ENCODE measurements at regions not wholly inside any gene's neighbourhood (a gene's known extent, or its start where the extent isn't known, plus 50 kb on each side); places are given as distances from the start of the nearest gene placed in this dataset.

GRCh38 chr3:193908181-193908744, 227.7 kb upstream of the HES1 start:
- no peak for ATAC-seq (replicated peaks in 1 of 4)
- Mint-ChIP-seq H3K36me3 (no peaks in the 10 kb centered on the region), H3K4me1 (peaks cover 24 to 31% (median 26%) of the 10 kb centered on the region in 3 donors), H3K9me3 (peaks cover 0 to 8% (median 0%) of the 10 kb centered on the region in 3 donors), H3K27me3 (peaks cover 0 to 3% of the 10 kb centered on the region in 2 donors), H3K4me3 (no peak overlapping the region), H3K27ac (no peak overlapping the region)
- no peak overlapping the region for H3K4me3 ChIP-seq (ENCODE audit: control insufficient read depth in 1 of 2, extremely low read depth in 1 of 2, low read length in 1 of 2)
- H3K27me3 ChIP-seq (replicated peaks in 1 of 2; ENCODE audit: control insufficient read depth in 2 of 2, extremely low read depth in 1 of 2, insufficient read depth in 2 of 2, low read length in 1 of 2): peaks cover 0 to 5% of the 10 kb centered on the region in 2 experiments
- H3K36me3 ChIP-seq (ENCODE audit: control insufficient read depth in 2 of 2, extremely low read depth in 1 of 2, insufficient read depth in 1 of 2, low read length in 1 of 2): no peaks in the 10 kb centered on the region
- no CpG with 5 or more reads among the region's 1 CpG for WGBS (ENCODE audit: insufficient coverage)
- peaks cover 22 to 23% of the 10 kb centered on the region in 2 experiments for H3K4me1 ChIP-seq (ENCODE audit: control insufficient read depth in 1 of 2, extremely low read depth in 1 of 2, insufficient read depth in 2 of 2, low read length in 2 of 2)
- CTCF ChIA-PET: no interaction called here
- POLR2A ChIA-PET: no interaction called here
- no peaks in the 10 kb centered on the region for H3K9me3 ChIP-seq
- H3K27ac ChIP-seq (ENCODE audit: low read length): no peak overlapping the region
- DNase-seq: no peak

- H3K4me3 Mint-ChIP-seq: no peak overlapping the region
- CTCF ChIA-PET: no interaction called here
- WGBS (ENCODE audit: insufficient coverage): 60% methylated on average over 1 of the region's 2 CpGs
- H3K4me3 ChIP-seq (ENCODE audit: control insufficient read depth in 1 of 2, extremely low read depth in 1 of 2, low read length in 1 of 2): no peak overlapping the region
- peaks cover 0 to 8% (median 0%) of the 10 kb centered on the region in 3 donors for H3K9me3 Mint-ChIP-seq
- ATAC-seq (replicated peaks in 1 of 4): no peak
- peaks cover 22 to 23% of the 10 kb centered on the region in 2 experiments for H3K4me1 ChIP-seq (ENCODE audit: control insufficient read depth in 1 of 2, extremely low read depth in 1 of 2, insufficient read depth in 2 of 2, low read length in 2 of 2)
- no peak for DNase-seq
- H3K27me3 ChIP-seq (replicated peaks in 1 of 2; ENCODE audit: control insufficient read depth in 2 of 2, extremely low read depth in 1 of 2, insufficient read depth in 2 of 2, low read length in 1 of 2): peaks cover 0 to 5% of the 10 kb centered on the region in 2 experiments
- H3K4me1 Mint-ChIP-seq: peaks cover 24 to 31% (median 26%) of the 10 kb centered on the region in 3 donors
- no peaks in the 10 kb centered on the region for H3K36me3 Mint-ChIP-seq
- H3K27me3 Mint-ChIP-seq: peaks cover 0 to 1% of the 10 kb centered on the region in 2 donors
- H3K9me3 ChIP-seq: no peaks in the 10 kb centered on the region
- no peak overlapping the region for H3K27ac Mint-ChIP-seq
- H3K36me3 ChIP-seq (ENCODE audit: control insufficient read depth in 2 of 2, extremely low read depth in 1 of 2, insufficient read depth in 1 of 2, low read length in 1 of 2): no peaks in the 10 kb centered on the region
- POLR2A ChIA-PET: no interaction called here
- no peak overlapping the region for H3K27ac ChIP-seq (ENCODE audit: low read length)
Observed at GRCh38 chr3:193909387-193909786, 226.6 kb upstream of the HES1 start.

- ChIA-PET CTCF (no interaction called here), POLR2A (no interaction called here)
- Histone ChIP-seq H3K27ac (ENCODE audit: low read length) (no peak overlapping the region), H3K36me3 (ENCODE audit: control insufficient read depth in 2 of 2, extremely low read depth in 1 of 2, insufficient read depth in 1 of 2, low read length in 1 of 2) (no peaks in the 10 kb centered on the region), H3K27me3 (replicated peaks in 1 of 2; ENCODE audit: control insufficient read depth in 2 of 2, extremely low read depth in 1 of 2, insufficient read depth in 2 of 2, low read length in 1 of 2) (peaks cover 0 to 5% of the 10 kb centered on the region in 2 experiments), H3K4me3 (ENCODE audit: control insufficient read depth in 1 of 2, extremely low read depth in 1 of 2, low read length in 1 of 2) (no peak overlapping the region), H3K4me1 (ENCODE audit: control insufficient read depth in 1 of 2, extremely low read depth in 1 of 2, insufficient read depth in 2 of 2, low read length in 2 of 2) (peaks cover 22 to 23% of the 10 kb centered on the region in 2 experiments), H3K9me3 (no peaks in the 10 kb centered on the region)
- H3K4me3 Mint-ChIP-seq: no peak overlapping the region
- ATAC-seq (replicated peaks in 1 of 4) (no peak), DNase-seq (no peak)
- H3K27me3 Mint-ChIP-seq: peaks cover 0 to 1% of the 10 kb centered on the region in 2 donors
- no CpG with 5 or more reads among the region's 1 CpG for WGBS (ENCODE audit: insufficient coverage)
- H3K4me1 Mint-ChIP-seq: peaks cover 24 to 31% (median 26%) of the 10 kb centered on the region in 3 donors
- H3K27ac Mint-ChIP-seq: peak overlapping the region; percentile 25 to 93
- H3K36me3 Mint-ChIP-seq: no peaks in the 10 kb centered on the region
- H3K9me3 Mint-ChIP-seq: peaks cover 0 to 8% (median 0%) of the 10 kb centered on the region in 3 donors
Observed at GRCh38 chr3:193910310-193910709, 225.6 kb upstream of the HES1 start.

- H3K36me3 ChIP-seq (ENCODE audit: control insufficient read depth in 2 of 2, extremely low read depth in 1 of 2, insufficient read depth in 1 of 2, low read length in 1 of 2): no peaks in the 10 kb centered on the region
- peak overlapping the region; percentile 83 to 93 for H3K27ac Mint-ChIP-seq
- peaks cover 0 to 5% of the 10 kb centered on the region in 2 experiments for H3K27me3 ChIP-seq (replicated peaks in 1 of 2; ENCODE audit: control insufficient read depth in 2 of 2, extremely low read depth in 1 of 2, insufficient read depth in 2 of 2, low read length in 1 of 2)
- WGBS (ENCODE audit: insufficient coverage): 75% methylated on average over 5 of the region's 9 CpGs
- H3K9me3 Mint-ChIP-seq: peaks cover 0 to 8% (median 0%) of the 10 kb centered on the region in 3 donors
- H3K4me3 Mint-ChIP-seq: peak overlapping the region in 1 of 3 donors; percentile 66
- H3K27me3 Mint-ChIP-seq: peaks cover 0 to 1% of the 10 kb centered on the region in 2 donors
- no peaks in the 10 kb centered on the region for H3K9me3 ChIP-seq
- peak overlapping the region in 1 of 2 donors; percentile 44 for H3K4me3 ChIP-seq (ENCODE audit: control insufficient read depth in 1 of 2, extremely low read depth in 1 of 2, low read length in 1 of 2)
- H3K36me3 Mint-ChIP-seq: no peaks in the 10 kb centered on the region
- ATAC-seq (replicated peaks in 1 of 4): peak in 3 of 4 experiments; percentile 56 to 66 (median 64)
- H3K4me1 Mint-ChIP-seq: peaks cover 24 to 31% (median 26%) of the 10 kb centered on the region in 3 donors
- H3K4me1 ChIP-seq (ENCODE audit: control insufficient read depth in 1 of 2, extremely low read depth in 1 of 2, insufficient read depth in 2 of 2, low read length in 2 of 2): peaks cover 22 to 23% of the 10 kb centered on the region in 2 experiments
- DNase-seq: peak in 1 of 35 experiments; percentile 13
- CTCF ChIA-PET: no interaction called here
- POLR2A ChIA-PET: no interaction called here
- H3K27ac ChIP-seq (ENCODE audit: low read length): peak overlapping the region; percentile 58
Observed at GRCh38 chr3:193910886-193911738, 224.8 kb upstream of the HES1 start.

GRCh38 chr3:193911784-193912340, 224.1 kb upstream of the HES1 start:
- peaks cover 24 to 31% (median 26%) of the 10 kb centered on the region in 3 donors for H3K4me1 Mint-ChIP-seq
- peak overlapping the region; percentile 58 for H3K27ac ChIP-seq (ENCODE audit: low read length)
- WGBS (ENCODE audit: insufficient coverage): 29% methylated on average over 7 of the region's 12 CpGs
- no peaks in the 10 kb centered on the region for H3K36me3 Mint-ChIP-seq
- peak in 3 of 4 experiments; percentile 38 to 45 (median 40) for ATAC-seq (replicated peaks in 1 of 4)
- H3K4me3 Mint-ChIP-seq: peak overlapping the region in 2 of 3 donors; percentile 17 to 66
- ChIA-PET POLR2A (no interaction called here), CTCF (no interaction called here)
- peaks cover 0 to 8% (median 0%) of the 10 kb centered on the region in 3 donors for H3K9me3 Mint-ChIP-seq
- H3K36me3 ChIP-seq (ENCODE audit: control insufficient read depth in 2 of 2, extremely low read depth in 1 of 2, insufficient read depth in 1 of 2, low read length in 1 of 2): no peaks in the 10 kb centered on the region
- peak overlapping the region; percentile 83 to 93 for H3K27ac Mint-ChIP-seq
- H3K4me1 ChIP-seq (ENCODE audit: control insufficient read depth in 1 of 2, extremely low read depth in 1 of 2, insufficient read depth in 2 of 2, low read length in 2 of 2): peaks cover 22 to 23% of the 10 kb centered on the region in 2 experiments
- H3K27me3 Mint-ChIP-seq: peaks cover 0 to 1% of the 10 kb centered on the region in 2 donors
- no peak overlapping the region for H3K4me3 ChIP-seq (ENCODE audit: control insufficient read depth in 1 of 2, extremely low read depth in 1 of 2, low read length in 1 of 2)
- H3K9me3 ChIP-seq: no peaks in the 10 kb centered on the region
- DNase-seq: peak in 1 of 35 experiments; percentile 10
- peaks cover 0 to 5% of the 10 kb centered on the region in 2 experiments for H3K27me3 ChIP-seq (replicated peaks in 1 of 2; ENCODE audit: control insufficient read depth in 2 of 2, extremely low read depth in 1 of 2, insufficient read depth in 2 of 2, low read length in 1 of 2)

- 83% methylated on average over 2 of the region's 2 CpGs for WGBS (ENCODE audit: insufficient coverage)
- peak overlapping the region in 1 of 3 donors; percentile 66 for H3K4me3 Mint-ChIP-seq
- POLR2A ChIA-PET: no interaction called here
Observed at GRCh38 chr3:193912621-193913178, 223.2 kb upstream of the HES1 start.

More at GRCh38 chr3:193912621-193913178, 223.2 kb upstream of the HES1 start:
- peaks cover 0 to 1% of the 10 kb centered on the region in 2 donors for H3K27me3 Mint-ChIP-seq
- H3K27me3 ChIP-seq (replicated peaks in 1 of 2; ENCODE audit: control insufficient read depth in 2 of 2, extremely low read depth in 1 of 2, insufficient read depth in 2 of 2, low read length in 1 of 2): peaks cover 0 to 5% of the 10 kb centered on the region in 2 experiments
- peak overlapping the region; percentile 25 to 93 for H3K27ac Mint-ChIP-seq
- DNase-seq: no peak
- H3K4me3 ChIP-seq (ENCODE audit: control insufficient read depth in 1 of 2, extremely low read depth in 1 of 2, low read length in 1 of 2): no peak overlapping the region
- CTCF ChIA-PET: no interaction called here
- no peak for ATAC-seq (replicated peaks in 1 of 4)
- no peak overlapping the region for H3K27ac ChIP-seq (ENCODE audit: low read length)
- H3K36me3 ChIP-seq (ENCODE audit: control insufficient read depth in 2 of 2, extremely low read depth in 1 of 2, insufficient read depth in 1 of 2, low read length in 1 of 2): no peaks in the 10 kb centered on the region
- H3K4me1 ChIP-seq (ENCODE audit: control insufficient read depth in 1 of 2, extremely low read depth in 1 of 2, insufficient read depth in 2 of 2, low read length in 2 of 2): peaks cover 22 to 23% of the 10 kb centered on the region in 2 experiments
- no peaks in the 10 kb centered on the region for H3K36me3 Mint-ChIP-seq
- H3K9me3 ChIP-seq: no peaks in the 10 kb centered on the region
- H3K4me1 Mint-ChIP-seq: peaks cover 24 to 31% (median 26%) of the 10 kb centered on the region in 3 donors
- peaks cover 0 to 8% (median 0%) of the 10 kb centered on the region in 3 donors for H3K9me3 Mint-ChIP-seq
